ENCODE measurements at regions not wholly inside any gene's neighbourhood (a gene's known extent, or its start where the extent isn't known, plus 50 kb on each side); places are given as distances from the start of the nearest gene placed in this dataset.

GRCh38 chr3:103829723-103830326, 1395.0 kb downstream of the ZPLD1 start:
- TF ChIP-seq, protein P1, sequence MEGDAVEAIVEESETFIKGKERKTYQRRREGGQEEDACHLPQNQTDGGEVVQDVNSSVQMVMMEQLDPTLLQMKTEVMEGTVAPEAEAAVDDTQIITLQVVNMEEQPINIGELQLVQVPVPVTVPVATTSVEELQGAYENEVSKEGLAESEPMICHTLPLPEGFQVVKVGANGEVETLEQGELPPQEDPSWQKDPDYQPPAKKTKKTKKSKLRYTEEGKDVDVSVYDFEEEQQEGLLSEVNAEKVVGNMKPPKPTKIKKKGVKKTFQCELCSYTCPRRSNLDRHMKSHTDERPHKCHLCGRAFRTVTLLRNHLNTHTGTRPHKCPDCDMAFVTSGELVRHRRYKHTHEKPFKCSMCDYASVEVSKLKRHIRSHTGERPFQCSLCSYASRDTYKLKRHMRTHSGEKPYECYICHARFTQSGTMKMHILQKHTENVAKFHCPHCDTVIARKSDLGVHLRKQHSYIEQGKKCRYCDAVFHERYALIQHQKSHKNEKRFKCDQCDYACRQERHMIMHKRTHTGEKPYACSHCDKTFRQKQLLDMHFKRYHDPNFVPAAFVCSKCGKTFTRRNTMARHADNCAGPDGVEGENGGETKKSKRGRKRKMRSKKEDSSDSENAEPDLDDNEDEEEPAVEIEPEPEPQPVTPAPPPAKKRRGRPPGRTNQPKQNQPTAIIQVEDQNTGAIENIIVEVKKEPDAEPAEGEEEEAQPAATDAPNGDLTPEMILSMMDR (IDR thresholded peaks at IDR 0.05; ENCODE audit: insufficient read depth, low read depth, low read length, missing control alignments) = no peak
- DNase-seq (ENCODE audit: low read depth) = no peak
- no peak overlapping the region for H3K4me3 ChIP-seq (ENCODE audit: low read depth, low read length)

DNA sequence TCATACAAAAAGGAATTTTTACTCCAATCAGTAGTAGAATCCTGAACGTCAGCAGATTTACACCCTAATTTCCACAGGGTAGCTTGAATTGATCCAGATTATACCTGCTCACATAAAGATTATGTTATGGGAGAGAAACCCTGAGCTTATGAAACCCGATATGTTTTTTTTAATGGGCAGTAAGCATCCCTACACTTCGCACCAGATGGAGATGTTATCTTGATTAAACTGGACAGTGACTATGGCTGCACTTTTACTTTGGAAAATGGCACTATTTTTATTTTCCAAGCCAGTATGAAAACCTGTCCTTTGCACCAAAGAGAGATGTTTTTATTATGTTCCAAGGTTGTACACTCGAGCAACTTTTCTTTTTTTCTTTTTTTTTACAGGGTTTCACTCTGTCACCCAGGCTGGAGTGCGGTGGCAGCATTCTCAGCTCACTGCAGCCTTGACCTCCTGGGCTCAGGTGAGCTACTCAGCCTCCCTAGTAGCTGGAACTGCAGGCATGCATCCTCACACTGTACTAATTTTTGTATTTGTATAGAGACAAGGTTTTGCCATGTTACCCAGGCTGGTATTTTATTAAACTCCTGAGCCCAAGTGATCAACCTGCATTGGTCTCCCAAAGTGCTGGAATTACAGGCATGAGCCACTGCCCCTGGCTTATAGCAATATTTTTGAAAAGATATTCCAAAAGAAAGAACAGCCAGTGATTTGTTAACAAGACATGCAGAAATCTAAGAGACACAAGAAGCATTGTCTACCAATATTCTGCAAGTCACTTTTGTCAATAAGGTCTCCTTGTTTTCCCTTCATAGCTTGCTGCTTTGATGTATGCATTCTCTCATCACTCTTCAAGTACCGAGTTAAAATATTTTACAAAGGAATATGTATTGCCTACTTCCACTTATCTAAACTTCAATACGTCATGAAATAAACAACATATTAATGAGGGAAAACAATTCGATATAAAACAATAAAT, 1412.6 kb downstream of the ZPLD1 start:
- H3K4me3 ChIP-seq (ENCODE audit: low read depth, low read length) = no peak overlapping the region
- TF ChIP-seq, protein P1 (IDR thresholded peaks at IDR 0.05; ENCODE audit: insufficient read depth, low read depth, low read length, missing control alignments) = no peak
- DNase-seq (ENCODE audit: low read depth) = no peak

DNA sequence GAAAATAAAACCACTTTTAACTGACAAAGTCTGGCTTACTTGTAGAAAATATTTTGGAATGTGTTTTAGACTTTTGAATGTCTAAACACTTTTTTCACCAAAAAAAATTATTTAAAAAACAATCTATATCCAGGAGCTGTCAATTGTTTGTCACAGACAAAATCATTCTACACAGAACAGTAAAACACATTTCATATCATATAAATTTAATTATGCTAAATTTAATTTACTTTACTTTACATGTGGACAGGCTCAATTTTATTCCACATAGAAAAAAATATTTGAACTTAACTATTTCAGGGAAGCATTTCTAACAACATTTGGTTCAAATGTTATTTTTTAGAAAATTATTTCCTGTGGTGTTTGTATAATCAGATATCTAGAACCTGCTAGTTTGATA, 1417.0 kb downstream of the ZPLD1 start:
- no peak overlapping the region for H3K4me3 ChIP-seq (ENCODE audit: low read depth, low read length)
- TF ChIP-seq, protein P1 (IDR thresholded peaks at IDR 0.05; ENCODE audit: insufficient read depth, low read depth, low read length, missing control alignments) = no peak
- DNase-seq (ENCODE audit: low read depth) = no peak

- no peak overlapping the region for H3K4me3 ChIP-seq (ENCODE audit: low read depth, low read length)
- TF ChIP-seq, protein P1 (IDR thresholded peaks at IDR 0.05; ENCODE audit: insufficient read depth, low read depth, low read length, missing control alignments) = no peak
- DNase-seq (ENCODE audit: low read depth) = no peak
Observed at GRCh38 chr3:103862415-103862814, 1427.6 kb downstream of the ZPLD1 start.

DNA sequence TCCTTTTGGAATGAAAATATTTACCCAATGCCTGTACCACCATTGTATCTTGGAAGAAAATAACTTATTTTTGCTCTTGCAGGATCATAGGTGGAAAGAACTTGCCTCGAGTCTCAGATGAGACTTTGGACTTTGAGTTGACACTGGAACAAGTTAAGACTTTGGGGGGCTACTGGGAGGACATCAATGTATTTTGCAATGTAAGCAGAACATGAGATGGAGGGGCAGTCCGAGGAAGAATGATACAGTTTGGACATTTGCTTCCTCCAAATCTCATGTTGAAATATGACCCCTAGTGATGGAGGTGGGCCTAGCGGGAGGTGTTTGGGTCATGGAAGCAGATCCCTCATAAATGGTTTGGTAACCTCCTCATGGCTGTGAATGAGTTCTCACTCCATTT, 1428.6 kb downstream of the ZPLD1 start:
- TF ChIP-seq, protein P1 (IDR thresholded peaks at IDR 0.05; ENCODE audit: insufficient read depth, low read depth, low read length, missing control alignments) = no peak
- DNase-seq (ENCODE audit: low read depth) = no peak
- no peak overlapping the region for H3K4me3 ChIP-seq (ENCODE audit: low read depth, low read length)

DNA sequence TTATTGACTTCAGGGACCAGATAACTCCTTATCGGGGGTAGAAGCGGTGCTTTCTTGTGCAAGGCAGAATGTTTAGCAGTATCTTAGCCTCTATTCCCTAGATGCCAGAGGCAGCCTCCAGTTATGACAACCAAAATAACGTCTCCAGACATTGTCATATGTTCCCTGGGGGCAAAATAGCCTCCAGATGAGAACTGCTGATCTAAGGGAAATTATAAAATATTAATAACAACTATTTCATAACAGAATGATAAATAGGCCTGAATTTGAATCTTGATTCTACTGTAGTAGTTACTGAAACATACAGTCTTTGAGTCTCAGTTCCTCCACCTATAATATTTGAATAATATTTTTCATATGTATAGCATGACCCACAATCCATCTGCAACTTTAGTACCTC, 1431.3 kb downstream of the ZPLD1 start:
- no peak for DNase-seq (ENCODE audit: low read depth)
- TF ChIP-seq, protein P1 (IDR thresholded peaks at IDR 0.05; ENCODE audit: insufficient read depth, low read depth, low read length, missing control alignments) = no peak
- H3K4me3 ChIP-seq (ENCODE audit: low read depth, low read length) = no peak overlapping the region
